ENCODE measurements at regions not wholly inside any gene's neighbourhood (a gene's known extent, or its start where the extent isn't known, plus 50 kb on each side); places are given as distances from the start of the nearest gene placed in this dataset.

DNA sequence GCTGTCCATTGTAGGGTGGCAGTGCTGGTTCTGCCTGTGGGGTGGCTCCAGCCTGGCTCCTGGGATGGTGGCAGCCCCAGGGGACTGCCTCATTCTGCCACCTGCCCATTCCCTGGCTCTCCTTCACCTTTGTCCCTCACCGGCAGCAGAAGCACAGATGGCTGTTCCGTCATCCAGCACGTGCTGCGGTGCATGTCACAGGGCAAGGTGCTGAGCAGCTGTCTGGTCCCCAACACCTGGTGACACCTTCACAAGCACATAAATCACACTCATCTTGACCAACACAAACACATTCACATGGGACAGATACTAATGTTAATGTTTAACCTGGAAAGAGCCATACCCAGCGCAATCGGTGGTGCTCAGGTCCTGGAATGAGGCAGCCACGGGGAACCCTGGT, 126.8 kb downstream of the UQCRFS1 start:
- no peaks in the 10 kb centered on the region for H3K27me3 Mint-ChIP-seq (ENCODE audit: low read depth)

GRCh38 chr19:29085630-29086029, 127.3 kb downstream of the UQCRFS1 start:
- no peaks in the 10 kb centered on the region for H3K4me1 Mint-ChIP-seq (ENCODE audit: low read depth)
- H3K36me3 Mint-ChIP-seq (ENCODE audit: low read depth), result no peaks in the 10 kb centered on the region
- H3K4me3 Mint-ChIP-seq, result no peak overlapping the region
- no peaks in the 10 kb centered on the region for H3K9me3 Mint-ChIP-seq
- H3K27ac Mint-ChIP-seq, result no peak overlapping the region
- H3K27me3 Mint-ChIP-seq (ENCODE audit: low read depth), result no peaks in the 10 kb centered on the region

More for the DNA sequence above, 126.8 kb downstream of the UQCRFS1 start:
- Mint-ChIP-seq H3K4me3 (no peak overlapping the region), H3K9me3 (no peaks in the 10 kb centered on the region), H3K36me3 (ENCODE audit: low read depth) (no peaks in the 10 kb centered on the region), H3K4me1 (ENCODE audit: low read depth) (no peaks in the 10 kb centered on the region), H3K27ac (no peak overlapping the region)

DNA sequence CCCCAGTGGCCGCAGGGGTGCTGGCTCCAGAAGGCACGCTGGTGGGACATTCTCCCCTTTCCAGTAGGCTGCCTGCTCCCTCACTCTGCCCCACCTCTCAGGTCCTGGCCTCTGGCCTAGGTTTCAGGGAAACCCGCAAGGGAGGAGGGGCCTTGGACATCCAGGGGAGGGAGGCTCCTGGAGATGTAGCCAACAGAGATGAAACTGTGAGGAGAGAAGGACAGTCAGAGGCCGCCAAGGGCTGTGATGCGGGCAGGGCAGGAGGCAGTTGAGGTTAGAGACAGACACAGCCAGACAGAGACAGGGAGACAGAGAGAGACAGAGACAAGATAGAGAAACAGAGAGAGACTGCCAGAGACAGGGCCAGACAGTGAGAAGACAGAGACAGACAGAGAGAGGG, 127.7 kb downstream of the UQCRFS1 start:
- H3K27me3 Mint-ChIP-seq (ENCODE audit: low read depth), result no peaks in the 10 kb centered on the region
- no peak overlapping the region for H3K27ac Mint-ChIP-seq
- H3K36me3 Mint-ChIP-seq (ENCODE audit: low read depth), result no peaks in the 10 kb centered on the region
- no peaks in the 10 kb centered on the region for H3K9me3 Mint-ChIP-seq
- no peak overlapping the region for H3K4me3 Mint-ChIP-seq
- no peaks in the 10 kb centered on the region for H3K4me1 Mint-ChIP-seq (ENCODE audit: low read depth)

DNA sequence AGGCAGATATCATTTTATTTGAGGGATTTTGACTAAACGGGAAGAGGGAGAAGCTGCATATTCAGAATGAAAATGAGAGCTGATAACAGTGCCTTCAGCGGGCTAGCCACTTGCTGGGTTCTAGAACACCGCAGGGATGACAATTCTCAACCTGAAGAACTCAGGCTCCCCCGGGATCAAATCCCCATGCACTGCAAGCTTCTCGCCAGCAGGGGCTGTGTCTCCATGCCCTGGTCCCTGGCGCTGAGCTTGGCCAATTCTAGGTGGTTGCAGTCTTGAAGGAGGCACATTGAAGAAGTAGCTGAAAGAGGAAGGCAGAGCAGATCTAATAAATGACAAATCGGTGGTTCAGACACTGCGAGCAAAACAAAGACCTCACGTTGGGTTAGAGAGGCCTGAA, 128.7 kb downstream of the UQCRFS1 start:
- H3K4me3 Mint-ChIP-seq, result no peak overlapping the region
- no peaks in the 10 kb centered on the region for H3K4me1 Mint-ChIP-seq (ENCODE audit: low read depth)
- no peaks in the 10 kb centered on the region for H3K9me3 Mint-ChIP-seq
- no peak overlapping the region for H3K27ac Mint-ChIP-seq
- H3K27me3 Mint-ChIP-seq (ENCODE audit: low read depth), result no peaks in the 10 kb centered on the region
- no peaks in the 10 kb centered on the region for H3K36me3 Mint-ChIP-seq (ENCODE audit: low read depth)

- Mint-ChIP-seq H3K4me1 (ENCODE audit: low read depth) (no peaks in the 10 kb centered on the region), H3K27ac (no peak overlapping the region), H3K27me3 (ENCODE audit: low read depth) (no peaks in the 10 kb centered on the region), H3K36me3 (ENCODE audit: low read depth) (no peaks in the 10 kb centered on the region), H3K9me3 (no peaks in the 10 kb centered on the region), H3K4me3 (no peak overlapping the region)
These were observed 129.1 kb downstream of the UQCRFS1 start for GRCh38 chr19:29083863-29084262.

DNA sequence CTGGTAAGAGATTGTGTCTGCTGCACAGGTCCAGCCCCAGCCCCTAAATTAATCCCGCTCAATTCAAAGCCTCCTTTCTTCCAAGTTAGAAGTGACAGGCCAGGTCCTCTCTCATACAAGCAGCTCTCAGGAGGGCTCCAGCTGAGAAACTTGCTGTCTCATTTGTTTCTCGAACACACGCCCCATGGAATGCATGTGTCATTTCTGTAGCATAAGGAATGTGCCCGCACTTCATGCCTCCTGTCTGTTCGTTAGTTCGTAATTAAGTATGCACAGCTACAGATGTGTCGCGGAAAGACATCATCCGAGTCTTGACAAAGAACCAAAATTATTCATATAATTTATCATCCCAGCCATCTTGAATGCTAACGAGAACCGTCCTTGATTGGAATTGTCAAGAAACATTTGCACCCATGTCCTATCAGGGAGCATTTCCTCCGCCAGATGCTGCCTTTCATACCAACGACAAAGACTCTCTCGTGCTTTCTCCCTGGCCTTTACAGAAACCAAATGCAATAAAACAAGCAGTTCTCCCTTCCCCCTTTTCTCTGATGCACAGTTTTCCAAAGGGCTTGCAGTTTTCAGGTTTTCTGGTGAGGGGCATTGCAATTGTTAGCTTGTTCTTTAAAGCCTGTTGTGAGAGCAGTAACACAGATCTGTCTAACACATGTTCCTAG, 133.5 kb downstream of the UQCRFS1 start:
- Mint-ChIP-seq H3K27me3 (ENCODE audit: low read depth) (no peaks in the 10 kb centered on the region), H3K4me1 (ENCODE audit: low read depth) (no peaks in the 10 kb centered on the region), H3K27ac (no peak overlapping the region), H3K4me3 (no peak overlapping the region), H3K36me3 (ENCODE audit: low read depth) (no peaks in the 10 kb centered on the region), H3K9me3 (no peaks in the 10 kb centered on the region)

- Mint-ChIP-seq H3K9me3 (no peaks in the 10 kb centered on the region), H3K4me3 (no peak overlapping the region), H3K36me3 (ENCODE audit: low read depth) (no peaks in the 10 kb centered on the region), H3K27ac (no peak overlapping the region), H3K4me1 (ENCODE audit: low read depth) (no peaks in the 10 kb centered on the region), H3K27me3 (ENCODE audit: low read depth) (no peaks in the 10 kb centered on the region)
These were observed 136.0 kb downstream of the UQCRFS1 start for GRCh38 chr19:29076963-29077362.

- H3K4me1 Mint-ChIP-seq (ENCODE audit: low read depth), result no peaks in the 10 kb centered on the region
- H3K4me3 Mint-ChIP-seq, result no peak overlapping the region
- H3K27ac Mint-ChIP-seq, result no peak overlapping the region
- no peaks in the 10 kb centered on the region for H3K36me3 Mint-ChIP-seq (ENCODE audit: low read depth)
- H3K27me3 Mint-ChIP-seq (ENCODE audit: low read depth), result no peaks in the 10 kb centered on the region
- no peaks in the 10 kb centered on the region for H3K9me3 Mint-ChIP-seq
These were observed 136.8 kb downstream of the UQCRFS1 start for GRCh38 chr19:29076161-29076560.

DNA sequence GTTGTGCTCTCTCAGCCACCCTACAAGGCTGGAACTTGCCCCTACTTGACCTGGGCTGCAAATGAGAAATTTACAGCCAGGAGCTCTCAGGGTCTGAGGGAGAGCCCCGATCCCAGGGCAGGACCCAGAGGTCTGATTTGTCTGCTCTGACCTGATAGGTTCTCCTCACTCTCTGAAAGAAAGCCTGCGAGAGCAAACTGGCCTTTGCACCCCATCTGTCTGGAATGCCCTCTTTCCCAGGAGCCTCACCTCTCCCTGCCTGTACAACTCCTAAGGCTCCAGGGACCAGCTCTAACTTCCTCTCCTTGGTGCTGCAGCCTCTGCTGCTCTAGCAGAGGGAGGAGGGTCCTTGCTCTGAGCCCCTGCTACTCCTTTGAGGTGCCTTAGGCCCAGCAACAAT, 137.8 kb downstream of the UQCRFS1 start:
- H3K27me3 Mint-ChIP-seq (ENCODE audit: low read depth), result no peaks in the 10 kb centered on the region
- no peaks in the 10 kb centered on the region for H3K36me3 Mint-ChIP-seq (ENCODE audit: low read depth)
- no peaks in the 10 kb centered on the region for H3K9me3 Mint-ChIP-seq
- no peak overlapping the region for H3K27ac Mint-ChIP-seq
- H3K4me1 Mint-ChIP-seq (ENCODE audit: low read depth), result no peaks in the 10 kb centered on the region
- no peak overlapping the region for H3K4me3 Mint-ChIP-seq

DNA sequence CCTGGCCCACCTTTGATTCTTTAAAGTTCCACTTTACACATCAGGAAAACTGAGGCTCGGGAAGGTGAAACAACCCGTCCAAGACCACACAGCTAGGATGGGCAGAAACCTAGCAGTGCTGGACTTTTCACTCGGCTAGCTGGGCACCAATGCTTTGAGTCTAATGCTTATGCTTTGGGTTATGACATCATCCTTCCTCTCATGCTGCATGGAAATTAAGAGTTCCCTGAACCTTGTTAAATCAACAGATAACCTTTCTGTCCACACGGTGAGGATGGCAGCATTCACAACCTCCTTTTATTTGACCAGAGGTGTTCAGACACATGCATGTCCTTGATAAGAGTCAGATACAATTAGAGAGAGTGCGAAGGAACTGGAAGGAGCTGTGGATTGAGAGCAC, 138.4 kb downstream of the UQCRFS1 start:
- H3K27ac Mint-ChIP-seq, result no peak overlapping the region
- no peaks in the 10 kb centered on the region for H3K27me3 Mint-ChIP-seq (ENCODE audit: low read depth)
- H3K4me3 Mint-ChIP-seq, result no peak overlapping the region
- no peaks in the 10 kb centered on the region for H3K36me3 Mint-ChIP-seq (ENCODE audit: low read depth)
- no peaks in the 10 kb centered on the region for H3K4me1 Mint-ChIP-seq (ENCODE audit: low read depth)
- H3K9me3 Mint-ChIP-seq, result no peaks in the 10 kb centered on the region

GRCh38 chr19:29067831-29068230, 145.1 kb downstream of the UQCRFS1 start:
- H3K36me3 Mint-ChIP-seq (ENCODE audit: low read depth), result no peaks in the 10 kb centered on the region
- H3K9me3 Mint-ChIP-seq, result no peaks in the 10 kb centered on the region
- no peaks in the 10 kb centered on the region for H3K27me3 Mint-ChIP-seq (ENCODE audit: low read depth)
- H3K4me1 Mint-ChIP-seq (ENCODE audit: low read depth), result no peaks in the 10 kb centered on the region
- no peak overlapping the region for H3K4me3 Mint-ChIP-seq
- no peak overlapping the region for H3K27ac Mint-ChIP-seq

DNA sequence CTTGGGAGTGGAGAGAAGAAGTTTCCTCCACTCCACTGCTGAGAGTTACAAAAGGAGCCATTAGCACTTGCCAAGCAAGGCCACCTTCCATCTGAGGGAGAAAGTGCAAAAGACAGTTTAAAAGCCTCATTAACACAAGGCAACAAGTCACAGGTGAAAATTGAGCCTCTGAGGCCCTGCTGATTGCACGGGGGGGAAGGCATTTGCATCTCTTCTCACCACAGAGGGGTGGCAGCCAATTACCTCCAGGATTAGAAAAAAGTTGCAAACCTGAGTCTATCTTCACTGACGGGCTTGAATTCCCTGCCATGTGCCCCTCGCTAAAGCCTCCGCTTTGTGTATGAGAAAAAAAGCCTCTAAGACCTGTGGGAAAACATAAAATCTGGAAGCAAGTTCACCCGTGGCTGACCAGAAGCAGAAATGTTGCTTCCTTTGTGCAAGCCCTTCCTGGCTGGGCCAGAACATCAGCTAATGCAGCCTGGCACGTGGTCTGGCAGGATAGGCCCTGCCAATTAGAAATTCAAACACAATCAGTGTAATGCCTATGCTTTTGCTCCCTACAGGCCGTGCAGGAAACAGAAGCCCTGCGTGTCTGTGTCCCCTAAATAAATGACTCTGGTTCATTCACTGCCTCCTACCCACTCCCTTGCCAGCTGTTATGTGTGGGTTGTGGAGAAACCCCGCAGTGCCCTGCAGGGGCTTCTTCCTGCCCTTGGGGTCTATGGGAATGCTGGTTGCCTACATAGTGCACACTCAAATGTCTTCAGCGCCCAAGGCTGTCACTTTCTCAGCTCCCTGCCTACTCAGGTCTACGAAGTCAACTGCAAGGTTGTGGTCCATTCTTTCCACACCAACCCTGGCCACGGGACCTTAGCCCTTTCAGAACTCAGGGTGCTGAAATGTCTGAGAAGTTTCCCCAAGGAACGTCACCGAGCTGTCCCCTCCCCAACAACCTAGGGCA, 150.2 kb downstream of the UQCRFS1 start:
- H3K27ac Mint-ChIP-seq, result no peak overlapping the region
- no peaks in the 10 kb centered on the region for H3K4me1 Mint-ChIP-seq (ENCODE audit: low read depth)
- no peaks in the 10 kb centered on the region for H3K9me3 Mint-ChIP-seq
- no peaks in the 10 kb centered on the region for H3K36me3 Mint-ChIP-seq (ENCODE audit: low read depth)
- H3K4me3 Mint-ChIP-seq, result no peak overlapping the region
- no peaks in the 10 kb centered on the region for H3K27me3 Mint-ChIP-seq (ENCODE audit: low read depth)

GRCh38 chr19:29060813-29061364, 152.1 kb downstream of the UQCRFS1 start:
- Mint-ChIP-seq H3K27ac (no peak overlapping the region), H3K9me3 (no peaks in the 10 kb centered on the region)

DNA sequence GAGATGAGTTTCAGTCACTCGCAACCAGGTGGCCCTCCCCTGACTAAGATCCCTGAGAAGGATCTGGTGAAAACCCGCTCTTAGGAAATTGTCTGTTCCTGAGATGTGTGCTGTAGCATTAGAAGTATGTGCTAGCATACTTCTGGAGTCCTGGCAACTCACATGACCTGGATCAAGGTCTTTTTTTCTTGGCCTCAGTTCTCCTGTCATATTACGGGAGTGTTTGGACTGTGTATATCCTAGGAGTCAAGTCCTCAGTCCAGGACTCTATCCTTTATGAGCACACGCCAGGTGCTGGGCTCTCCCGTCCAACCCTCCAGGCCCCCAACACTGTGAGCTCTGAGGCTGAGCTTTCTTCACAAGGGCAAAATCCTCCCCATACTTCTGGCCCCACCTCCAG, 156.4 kb downstream of the UQCRFS1 start:
- H3K9me3 Mint-ChIP-seq, result peaks cover 4% of the 10 kb centered on the region
- no peak overlapping the region for H3K4me3 Mint-ChIP-seq

More at GRCh38 chr19:29060813-29061364, 152.1 kb downstream of the UQCRFS1 start:
- H3K36me3 Mint-ChIP-seq (ENCODE audit: low read depth), result no peaks in the 10 kb centered on the region
- H3K4me3 Mint-ChIP-seq, result no peak overlapping the region
- no peaks in the 10 kb centered on the region for H3K27me3 Mint-ChIP-seq (ENCODE audit: low read depth)
- no peaks in the 10 kb centered on the region for H3K4me1 Mint-ChIP-seq (ENCODE audit: low read depth)

More for the DNA sequence above, 156.4 kb downstream of the UQCRFS1 start:
- H3K36me3 Mint-ChIP-seq (ENCODE audit: low read depth), result no peaks in the 10 kb centered on the region
- no peaks in the 10 kb centered on the region for H3K27me3 Mint-ChIP-seq (ENCODE audit: low read depth)
- no peaks in the 10 kb centered on the region for H3K4me1 Mint-ChIP-seq (ENCODE audit: low read depth)
- no peak overlapping the region for H3K27ac Mint-ChIP-seq
